8988T (cell line): ENCODE measurements at regions not wholly inside any gene's neighbourhood (a gene's known extent, or its start where the extent isn't known, plus 50 kb on each side); places are given as distances from the start of the nearest gene placed in this dataset.
A peak's percentile ranks its signal among the peaks of the same experiment; 100 is the strongest.

Experiments used
- DNase-seq: peaks from one replicate; pipeline ENCODE4 v3.0.0; 2011

DNA sequence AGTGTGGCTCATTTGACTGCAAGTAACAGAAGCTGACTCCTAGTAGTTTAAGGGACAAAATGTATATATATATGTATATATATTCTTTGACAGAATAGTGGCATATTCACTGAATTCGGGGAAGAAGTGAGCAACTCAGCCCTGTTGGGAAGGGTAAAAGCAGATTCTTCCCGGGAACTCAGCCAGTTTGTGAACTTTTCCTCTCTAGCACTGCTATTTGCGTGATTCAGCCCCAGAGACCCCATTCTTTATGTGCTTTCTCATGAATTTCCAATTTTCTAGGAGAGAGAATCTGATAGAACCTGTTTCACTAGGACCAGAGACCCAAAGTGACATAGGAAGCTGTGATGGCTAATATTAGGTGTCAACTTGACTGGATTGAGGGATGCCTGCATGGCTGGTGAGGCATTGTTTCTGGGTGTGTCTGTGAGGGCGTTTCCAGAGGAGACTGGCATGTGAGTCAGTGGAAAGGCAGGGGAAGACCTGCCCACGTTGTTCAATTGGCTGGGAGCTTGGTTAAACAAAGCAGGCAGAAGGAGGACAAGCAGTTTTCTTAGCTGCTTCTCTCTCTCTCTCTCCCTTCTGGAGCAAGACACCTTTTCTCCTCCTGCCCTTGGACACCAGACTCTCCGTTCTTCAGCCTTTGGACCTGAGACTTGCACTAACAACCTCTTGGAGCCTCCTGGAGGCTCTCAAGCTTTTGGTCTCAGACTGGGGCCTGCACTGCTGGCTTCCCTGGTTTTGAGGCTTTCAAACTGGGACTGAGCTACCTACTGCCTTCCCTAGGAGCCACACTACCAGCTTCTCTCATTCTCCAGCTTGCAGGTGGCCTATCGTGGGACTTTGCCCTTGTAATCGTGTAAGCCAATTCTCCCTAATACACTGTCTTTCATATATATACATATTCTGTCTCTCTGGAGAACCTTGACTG lies 93.4 kb upstream of the KCNK1 start:
- DNase-seq = no peak

DNA sequence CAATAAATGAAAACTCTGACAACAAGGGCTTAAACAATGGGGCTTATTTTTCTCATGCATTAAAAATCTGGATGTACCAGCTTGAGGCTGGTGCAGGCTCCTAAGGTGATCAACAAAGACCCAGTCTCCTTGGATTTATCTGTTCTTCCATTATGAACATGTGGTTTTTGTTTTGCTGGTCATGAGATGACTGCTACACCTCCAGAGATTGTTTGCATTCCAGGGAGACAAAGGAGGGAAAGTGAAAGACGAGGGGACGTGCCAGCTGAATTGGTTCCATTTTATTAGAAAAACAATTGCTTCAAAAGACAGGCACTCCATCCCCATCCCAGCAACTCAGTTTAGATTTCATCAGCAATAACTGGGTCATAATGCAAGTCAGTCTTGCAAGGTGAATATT lies 90.9 kb upstream of the KCNK1 start:
- no peak for DNase-seq

DNA sequence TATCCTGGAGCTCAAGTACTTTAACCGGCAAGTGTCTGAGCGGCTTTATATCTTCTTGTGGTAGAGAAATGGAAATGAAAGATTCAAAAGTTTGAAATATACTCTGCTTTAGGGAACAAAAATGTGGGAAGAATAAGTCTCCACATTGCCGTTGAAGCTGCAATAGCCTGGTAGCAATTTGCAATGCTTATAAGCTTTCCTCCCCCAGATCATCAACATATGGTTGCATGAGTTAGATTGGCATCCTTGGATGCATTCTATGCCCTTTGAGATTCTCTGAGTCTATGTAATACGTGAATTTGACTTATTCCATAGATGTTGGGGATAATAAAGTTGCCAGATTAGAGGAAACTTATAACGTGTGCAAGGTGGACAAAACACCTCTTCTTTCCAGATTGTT lies 86.1 kb upstream of the KCNK1 start:
- DNase-seq = no peak

DNA sequence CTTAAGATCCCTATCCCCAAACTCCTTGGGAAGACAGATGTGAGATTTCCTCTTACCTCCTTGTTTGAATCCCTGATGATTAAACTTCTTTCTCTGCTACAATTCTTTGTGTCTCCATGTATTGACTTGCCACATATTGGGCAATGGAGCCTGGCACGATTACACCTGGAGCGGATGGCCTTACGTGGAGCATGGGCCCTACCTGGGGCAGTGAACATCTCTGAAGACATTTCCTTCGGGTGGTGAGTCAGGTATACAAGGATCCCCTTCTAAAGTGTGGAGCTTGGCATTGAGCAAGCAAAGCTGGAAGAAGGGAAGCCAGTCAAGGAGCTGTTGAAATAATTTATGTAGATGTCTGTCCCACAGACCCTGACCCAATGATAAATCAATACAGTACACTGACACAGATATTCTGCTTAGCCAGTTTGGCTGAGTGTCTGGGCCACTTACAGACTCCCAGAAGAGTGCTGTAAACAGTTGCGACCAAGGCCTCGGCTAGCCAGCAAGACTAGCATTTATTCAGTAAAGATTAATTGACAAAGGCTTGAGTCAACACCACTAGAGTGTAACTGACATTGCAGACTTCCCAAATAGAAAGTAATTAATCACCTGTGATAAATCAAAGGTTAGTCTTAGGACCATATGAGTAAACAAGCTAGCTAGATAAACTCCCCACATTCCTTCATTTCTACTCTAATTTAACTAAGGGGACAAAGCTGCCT lies 83.1 kb upstream of the KCNK1 start:
- DNase-seq = no peak

DNA sequence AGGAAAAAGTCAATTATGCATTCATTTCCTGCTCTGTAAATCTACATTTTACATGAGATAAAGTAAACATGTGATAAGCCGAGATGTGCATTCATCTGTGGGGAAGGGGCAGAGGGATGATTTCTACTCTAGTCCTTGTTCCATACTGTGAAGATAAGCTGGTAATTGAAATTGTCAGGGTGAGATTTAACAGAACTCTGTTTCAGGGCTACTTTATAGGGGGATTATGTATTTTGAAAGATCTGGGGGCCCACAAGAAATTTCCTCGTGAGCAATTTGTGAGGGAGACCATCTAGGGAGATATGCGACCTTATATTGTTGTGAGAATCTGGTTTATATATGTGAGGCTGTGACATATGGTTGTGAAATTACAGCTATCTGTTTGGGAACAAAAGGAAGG lies 73.1 kb upstream of the KCNK1 start:
- DNase-seq = no peak

DNA sequence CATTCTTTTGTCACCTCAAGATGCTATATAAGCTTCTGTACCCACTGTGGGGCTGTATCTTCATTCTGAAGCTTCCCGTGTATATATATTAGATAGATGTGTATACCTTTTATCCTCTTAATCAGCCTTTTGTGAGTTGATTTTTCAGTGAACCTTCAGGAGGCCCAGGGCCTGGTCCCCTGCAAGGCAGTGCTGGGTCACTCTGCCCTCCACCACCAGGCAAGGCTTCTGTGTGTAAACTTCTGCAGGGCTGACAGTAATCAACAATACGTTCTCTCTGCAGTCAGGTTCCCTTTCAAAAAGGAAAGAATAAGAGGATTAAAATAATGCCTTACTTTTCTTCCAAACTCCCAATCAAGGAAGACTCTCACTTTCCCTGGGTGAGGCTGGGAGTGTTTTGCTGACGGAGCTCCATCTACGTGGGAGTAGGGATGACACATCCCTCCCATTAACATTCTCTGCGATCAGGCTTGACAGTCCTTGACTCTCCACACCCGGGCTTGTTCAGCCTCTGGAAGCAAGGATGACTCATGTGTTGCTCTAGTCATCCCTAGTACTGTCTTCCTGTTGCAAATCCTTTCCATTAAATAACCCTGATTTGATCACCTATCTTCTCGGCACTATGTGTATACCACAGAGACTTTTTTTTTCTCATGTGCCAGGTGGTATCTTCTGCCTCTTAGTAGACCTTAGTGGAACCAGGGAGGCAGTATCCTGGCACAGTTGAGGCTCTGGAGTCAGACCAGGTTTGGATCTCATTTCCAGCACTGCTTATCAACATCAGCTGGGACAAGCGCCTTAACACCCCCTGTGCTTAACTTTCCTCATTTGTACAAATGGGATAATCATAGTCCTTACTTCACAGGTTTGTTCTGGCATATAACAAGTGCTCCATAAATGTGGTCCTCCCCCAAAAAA lies 70.3 kb upstream of the KCNK1 start:
- peak; percentile 51 for DNase-seq

DNA sequence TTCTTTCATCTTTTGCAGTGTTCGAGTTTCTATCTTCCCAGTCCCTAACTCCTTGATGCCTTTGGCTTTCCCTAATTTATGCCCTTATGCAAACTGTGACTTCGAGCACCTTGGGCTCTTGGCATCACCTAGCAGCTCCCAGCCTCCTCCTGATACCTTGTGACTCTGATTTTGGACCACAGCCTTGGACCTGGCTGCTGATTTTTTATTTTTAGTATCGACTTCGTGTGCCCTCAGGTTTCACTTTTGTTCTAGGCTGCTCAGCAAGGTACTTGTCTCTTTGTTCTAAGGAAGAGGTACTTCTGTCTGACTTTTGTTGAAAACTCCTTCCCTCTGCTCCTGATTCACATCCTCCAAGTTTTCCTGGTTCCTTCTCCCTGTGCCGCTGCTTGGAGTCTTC lies 69.6 kb upstream of the KCNK1 start:
- DNase-seq = no peak

DNA sequence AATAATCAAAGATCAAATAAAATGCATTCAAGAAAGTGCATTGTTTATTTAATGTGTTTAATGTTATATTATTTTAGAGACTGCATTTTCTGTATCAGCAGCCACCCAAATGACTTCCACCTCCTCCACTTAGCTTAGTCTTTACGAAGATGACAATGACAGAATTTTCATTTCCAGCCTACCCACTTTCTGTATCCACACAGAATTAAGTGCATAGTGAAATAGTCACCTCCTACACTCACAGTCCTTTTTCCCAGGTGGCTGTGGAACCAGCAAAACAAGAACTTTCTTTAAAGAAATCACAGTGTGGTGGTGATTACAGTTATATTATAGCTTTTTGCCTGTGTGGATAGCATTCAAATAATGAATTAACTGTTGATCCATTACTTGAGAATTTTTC lies 66.2 kb upstream of the KCNK1 start:
- no peak for DNase-seq

DNA sequence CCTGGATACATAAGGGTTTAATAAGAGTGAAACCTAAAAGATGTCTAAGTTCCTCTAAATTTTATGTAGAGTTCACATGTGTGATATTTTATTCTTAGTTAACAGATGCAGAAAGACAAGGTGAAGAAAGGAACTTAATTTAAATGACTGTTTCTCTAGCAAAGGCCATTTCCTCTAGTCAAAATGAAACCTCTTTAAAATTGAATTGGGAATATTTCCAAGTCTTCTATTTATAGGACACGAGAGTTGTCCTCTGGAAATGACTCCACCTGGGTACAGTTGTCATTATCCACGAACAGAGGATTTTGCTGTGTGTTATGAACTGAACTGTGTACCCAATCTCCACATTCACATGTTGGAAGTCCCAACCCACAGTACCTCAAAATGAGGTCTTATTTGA lies 64.5 kb upstream of the KCNK1 start:
- DNase-seq = no peak

DNA sequence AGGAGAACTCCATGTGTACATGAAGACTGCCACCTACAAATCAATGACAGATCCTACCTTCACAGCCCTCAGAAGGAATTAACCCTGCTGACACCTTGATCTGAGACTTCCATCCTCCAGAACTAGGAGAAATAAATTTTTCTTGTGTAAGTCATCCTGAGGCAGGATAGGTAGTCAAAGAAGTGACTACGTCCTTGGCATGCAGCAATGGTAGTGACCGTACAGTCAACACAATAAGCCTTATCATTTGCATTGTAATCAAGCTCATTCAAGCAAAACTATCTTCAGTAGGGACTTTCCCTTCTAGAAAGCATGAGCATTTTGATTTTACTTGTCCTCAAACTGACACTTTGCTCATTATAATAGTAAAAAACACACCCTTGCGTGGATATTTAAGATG lies 64.0 kb upstream of the KCNK1 start:
- DNase-seq = no peak

DNA sequence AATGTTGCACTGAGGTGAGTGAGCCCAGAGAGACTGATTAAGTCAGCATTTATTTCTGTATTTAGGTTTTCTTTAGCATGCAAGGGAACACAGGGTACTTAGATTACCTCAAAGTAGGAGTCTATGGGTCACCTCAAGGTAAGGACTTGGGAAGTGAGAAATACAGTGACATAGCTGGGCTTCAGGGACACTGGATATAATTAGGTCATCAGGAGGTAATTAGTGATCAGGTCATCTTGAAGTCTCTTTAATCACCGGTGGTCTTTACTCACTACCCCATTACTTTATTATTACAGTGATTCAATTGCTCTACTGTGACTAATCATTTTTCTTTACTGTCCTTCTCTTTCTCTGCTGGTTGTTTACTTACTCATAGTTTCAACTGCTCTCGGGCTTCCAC lies 59.9 kb upstream of the KCNK1 start:
- no peak for DNase-seq

DNA sequence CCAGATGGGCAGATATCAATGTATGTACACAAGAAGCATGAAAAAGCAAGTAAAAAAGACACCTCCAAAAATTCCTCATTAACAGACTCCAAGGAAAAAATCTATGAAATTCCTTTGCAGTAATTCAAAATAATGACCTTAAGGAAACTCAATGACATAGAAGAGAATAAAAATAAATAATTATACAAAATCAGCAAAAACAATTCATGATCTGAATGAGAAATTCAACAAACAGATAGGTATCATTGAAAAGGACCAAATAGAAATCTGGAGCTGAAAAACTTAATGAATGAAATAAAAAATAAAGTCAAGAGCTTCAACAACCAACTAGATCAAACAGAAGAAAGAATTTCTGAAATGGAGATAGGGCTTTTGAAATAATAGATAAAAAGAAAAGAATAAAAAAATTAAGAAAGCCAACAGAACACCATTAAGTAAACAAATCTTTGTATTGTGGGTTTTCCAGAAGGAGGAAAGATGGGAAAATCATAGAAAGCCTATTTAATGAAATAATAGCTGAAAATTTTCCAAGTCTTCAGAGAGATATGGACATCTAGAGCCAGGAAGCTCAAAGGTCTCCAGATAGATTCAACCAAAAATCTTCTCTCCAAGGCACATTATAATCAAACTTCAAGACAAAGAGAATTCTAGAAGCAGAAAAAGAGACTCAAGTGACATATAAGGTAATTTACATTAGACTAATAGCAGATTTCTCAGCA lies 52.0 kb upstream of the KCNK1 start:
- DNase-seq = no peak
